ENCODE measurements at regions not wholly inside any gene's neighbourhood (a gene's known extent, or its start where the extent isn't known, plus 50 kb on each side); places are given as distances from the start of the nearest gene placed in this dataset.

DNA sequence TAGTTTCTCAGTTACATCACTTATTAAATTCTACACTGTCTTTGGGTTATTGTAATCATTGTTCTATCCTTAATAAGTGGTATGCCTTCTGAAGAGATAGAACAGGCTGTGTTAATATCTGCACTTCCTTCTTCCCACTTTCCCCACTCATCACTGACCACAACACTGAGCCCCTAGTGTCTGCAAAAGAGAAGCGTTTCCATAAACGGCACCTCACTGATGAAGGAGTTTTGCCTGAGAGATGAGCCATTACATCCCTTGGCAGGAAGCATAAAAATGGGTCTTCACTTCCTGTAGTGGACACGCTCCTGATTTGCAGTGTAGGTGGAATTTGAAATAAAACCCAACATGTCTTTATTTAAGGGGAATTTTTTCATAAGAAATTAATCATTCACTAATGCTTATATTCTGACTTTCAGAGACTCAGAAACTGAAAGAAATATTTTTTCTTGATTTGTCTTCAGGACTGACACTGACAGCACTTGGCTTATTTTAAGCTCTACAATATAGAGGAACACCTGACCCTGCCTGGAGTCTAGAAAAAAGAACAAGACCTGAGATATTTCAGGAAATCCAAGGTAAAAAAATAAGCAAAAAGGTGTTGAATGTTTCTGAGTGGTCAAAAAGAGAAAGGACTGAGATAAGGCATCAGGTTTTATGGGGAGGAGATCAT is 275.3 kb downstream of the RAD51AP2 start:
- CTCF ChIA-PET = no interaction called here
- TF ChIP-seq, protein P1, sequence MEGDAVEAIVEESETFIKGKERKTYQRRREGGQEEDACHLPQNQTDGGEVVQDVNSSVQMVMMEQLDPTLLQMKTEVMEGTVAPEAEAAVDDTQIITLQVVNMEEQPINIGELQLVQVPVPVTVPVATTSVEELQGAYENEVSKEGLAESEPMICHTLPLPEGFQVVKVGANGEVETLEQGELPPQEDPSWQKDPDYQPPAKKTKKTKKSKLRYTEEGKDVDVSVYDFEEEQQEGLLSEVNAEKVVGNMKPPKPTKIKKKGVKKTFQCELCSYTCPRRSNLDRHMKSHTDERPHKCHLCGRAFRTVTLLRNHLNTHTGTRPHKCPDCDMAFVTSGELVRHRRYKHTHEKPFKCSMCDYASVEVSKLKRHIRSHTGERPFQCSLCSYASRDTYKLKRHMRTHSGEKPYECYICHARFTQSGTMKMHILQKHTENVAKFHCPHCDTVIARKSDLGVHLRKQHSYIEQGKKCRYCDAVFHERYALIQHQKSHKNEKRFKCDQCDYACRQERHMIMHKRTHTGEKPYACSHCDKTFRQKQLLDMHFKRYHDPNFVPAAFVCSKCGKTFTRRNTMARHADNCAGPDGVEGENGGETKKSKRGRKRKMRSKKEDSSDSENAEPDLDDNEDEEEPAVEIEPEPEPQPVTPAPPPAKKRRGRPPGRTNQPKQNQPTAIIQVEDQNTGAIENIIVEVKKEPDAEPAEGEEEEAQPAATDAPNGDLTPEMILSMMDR (IDR thresholded peaks at IDR 0.05; ENCODE audit: control extremely low read depth, extremely low read depth, low read depth, missing control alignments) = no peak
- no peak for DNase-seq (ENCODE audit: extremely low spot score)
- POLR2A ChIA-PET = no interaction called here

GRCh38 chr2:17239550-17239949 is 278.7 kb downstream of the RAD51AP2 start:
- ChIA-PET POLR2A (no interaction called here), CTCF (no interaction called here)
- no peak for DNase-seq (ENCODE audit: extremely low spot score)
- TF ChIP-seq, protein P1 (IDR thresholded peaks at IDR 0.05; ENCODE audit: control extremely low read depth, extremely low read depth, low read depth, missing control alignments) = no peak

GRCh38 chr2:17235167-17235566 is 283.1 kb downstream of the RAD51AP2 start:
- ChIA-PET POLR2A (no interaction called here), CTCF (interaction anchor here (1.2 to 1.7 kb wide), 2 partner anchors 8 to 19 kb away, joined by 4 to 6 read pairs; no protein-coding TSS in a partner anchor)
- TF ChIP-seq, protein P1 (IDR thresholded peaks at IDR 0.05; ENCODE audit: control extremely low read depth, extremely low read depth, low read depth, missing control alignments) = no peak
- no peak for DNase-seq (ENCODE audit: extremely low spot score)

GRCh38 chr2:17232776-17233556 is 285.3 kb downstream of the RAD51AP2 start:
- TF ChIP-seq, protein P1 (IDR thresholded peaks at IDR 0.05; ENCODE audit: control extremely low read depth, extremely low read depth, low read depth, missing control alignments) = no peak
- CTCF ChIA-PET = no interaction called here
- DNase-seq (ENCODE audit: extremely low spot score) = no peak
- POLR2A ChIA-PET = no interaction called here

DNA sequence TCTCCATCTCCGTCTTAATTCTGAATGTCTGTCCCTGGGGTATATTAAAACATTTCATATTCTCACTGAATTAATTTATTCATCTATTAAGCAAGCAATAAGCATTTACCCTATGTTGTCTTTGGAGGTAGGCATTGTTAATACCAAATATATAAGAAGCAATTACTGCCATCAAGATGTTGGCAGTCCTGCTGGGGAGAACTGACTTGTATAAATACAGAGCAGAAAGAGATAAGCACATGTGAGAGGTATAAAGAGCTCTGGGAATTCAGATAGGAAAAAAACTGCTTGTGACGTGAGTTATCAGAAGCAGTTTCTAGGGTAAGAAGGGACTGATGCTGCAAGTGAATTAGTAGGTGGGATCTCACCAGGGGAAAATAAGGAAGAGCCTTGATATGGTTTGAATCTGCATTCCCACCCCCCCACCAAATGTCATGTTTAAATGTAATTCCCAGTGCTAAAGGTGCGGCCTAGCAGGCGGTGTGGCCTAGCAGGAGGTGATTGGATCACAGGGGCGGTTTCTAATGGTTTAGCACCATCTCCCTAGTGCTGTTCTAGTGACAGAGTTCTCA is 286.8 kb downstream of the RAD51AP2 start:
- ChIA-PET CTCF (no interaction called here), POLR2A (no interaction called here)
- DNase-seq (ENCODE audit: extremely low spot score) = no peak
- TF ChIP-seq, protein P1 (IDR thresholded peaks at IDR 0.05; ENCODE audit: control extremely low read depth, extremely low read depth, low read depth, missing control alignments) = no peak

GRCh38 chr2:17229414-17229813 is 288.8 kb downstream of the RAD51AP2 start:
- POLR2A ChIA-PET = no interaction called here
- TF ChIP-seq, protein P1 (IDR thresholded peaks at IDR 0.05; ENCODE audit: control extremely low read depth, extremely low read depth, low read depth, missing control alignments) = no peak
- CTCF ChIA-PET = no interaction called here
- no peak for DNase-seq (ENCODE audit: extremely low spot score)

Measured in GM10248 (cell line).